OCI-LY1 (cell line): ENCODE measurements at regions not wholly inside any gene's neighbourhood (a gene's known extent, or its start where the extent isn't known, plus 50 kb on each side); places are given as distances from the start of the nearest gene placed in this dataset.
"Not testable (repeated sequence)": the region's sequence is repeated elsewhere in the genome, so short reads cannot be mapped to it uniquely, and the experiment has no call there.

Experiments
- H2AFZ ChIP-seq: fragments of 200-600 bp; sonication (generic), shearing (Covaris generic); 2 replicates; pipeline ENCODE4 v1.6.0; 2014; ENCODE audit warnings: antibody characterized with exemption, mild to moderate bottlenecking, low read length
- H3F3A ChIP-seq: fragments of 200-600 bp; sonication (generic), shearing (Covaris generic); 2 replicates; pipeline ENCODE4 v1.6.0; 2014; ENCODE audit warnings: mild to moderate bottlenecking, antibody characterized with exemption, low read length, moderate library complexity; ENCODE audit not compliant: insufficient read depth
- H3K27ac ChIP-seq: fragments of 200-600 bp; sonication (generic); 2 replicates; pipeline ENCODE4 v1.5.1; 2014; ENCODE audit warnings: low read length, mixed run types, mild to moderate bottlenecking, low read depth; ENCODE audit not compliant: poor library complexity, severe bottlenecking
- H3K27me3 ChIP-seq: fragments of 200-600 bp; sonication (generic); 2 replicates; pipeline ENCODE4 v1.6.0; 2014; ENCODE audit warnings: antibody characterized with exemption, mild to moderate bottlenecking, low read length, moderate library complexity; ENCODE audit not compliant: insufficient read depth
- H3K36me3 ChIP-seq: fragments of 200-600 bp; sonication (generic); 2 replicates; pipeline ENCODE4 v1.6.1; 2014; ENCODE audit warnings: mild to moderate bottlenecking, antibody characterized with exemption, low read length, moderate library complexity, mixed read lengths; ENCODE audit not compliant: insufficient read depth
- H3K4me1 ChIP-seq: fragments of 200-600 bp; sonication (generic); 2 replicates; pipeline ENCODE4 v1.5.1; 2014; ENCODE audit warnings: mild to moderate bottlenecking, low read length, moderate library complexity; ENCODE audit not compliant: insufficient read depth, severe bottlenecking
- H3K4me2 ChIP-seq: fragments of 200-600 bp; sonication (generic), shearing (Covaris generic); 2 replicates; pipeline ENCODE4 v1.6.1; 2014; ENCODE audit warnings: low read length
- H3K4me3 ChIP-seq: fragments of 200-600 bp; sonication (generic); 2 replicates; pipeline ENCODE4 v1.5.1; 2014; ENCODE audit warnings: low read length, low read depth, mild to moderate bottlenecking, mixed read lengths; ENCODE audit not compliant: poor library complexity, severe bottlenecking
- H3K79me2 ChIP-seq: fragments of 200-600 bp; shearing (Covaris generic); 2 replicates; pipeline ENCODE4 v1.6.1; 2016; ENCODE audit warnings: mixed run types, low read length, mixed read lengths; ENCODE audit not compliant: insufficient read depth
- H3K9ac ChIP-seq: fragments of 200-600 bp; sonication (generic), shearing (Covaris generic); 2 replicates; pipeline ENCODE4 v1.6.1; 2014; ENCODE audit warnings: mild to moderate bottlenecking, low read length, mixed read lengths
- H3K9me2 ChIP-seq: fragments of 200-600 bp; sonication (generic), shearing (Covaris generic); 2 replicates; pipeline ENCODE4 v1.6.1; 2014; ENCODE audit warnings: low read depth, mild to moderate bottlenecking, low read length, mixed read lengths
- H3K9me3 ChIP-seq: fragments of 200-600 bp; shearing (Covaris generic); 2 replicates; pipeline ENCODE4 v1.6.1; 2014; ENCODE audit warnings: low read length, mixed read lengths
- H4K20me1 ChIP-seq: fragments of 200-600 bp; sonication (generic), shearing (Covaris generic); 2 replicates; pipeline ENCODE4 v1.6.0; 2016; ENCODE audit warnings: mild to moderate bottlenecking, low read length; ENCODE audit not compliant: insufficient read depth
- CTCF ChIP-seq: fragments of 200-600 bp; sonication (generic), shearing (Covaris generic); IDR thresholded peaks from 2 replicates; pipeline ENCODE4 v1.5.1; 2017; ENCODE audit warnings: mild to moderate bottlenecking, antibody characterized with exemption, low read length, moderate library complexity, mixed read lengths
- EZH2 ChIP-seq: fragments of 200-600 bp; sonication (generic), shearing (Covaris generic); IDR thresholded peaks from 2 replicates; pipeline ENCODE4 v1.8.0; 2017; ENCODE audit warnings: borderline replicate concordance, mixed run types, mild to moderate bottlenecking, antibody characterized with exemption, low read length, moderate library complexity, mixed read lengths

GRCh38 chr5:136740228-136740627 lies 374.9 kb upstream of the TRPC7 start:
- Histone ChIP-seq H3K27ac (no peak overlapping the region), H3K4me3 (no peak overlapping the region), H3K4me2 (no peak overlapping the region), H3F3A (no peaks in the 10 kb centered on the region), H4K20me1 (no peaks in the 10 kb centered on the region), H3K9ac (no peak overlapping the region), H3K9me3 (peaks cover 4% of the 10 kb centered on the region; the same call in 1 of the 2 replicates), H3K36me3 (no peaks in the 10 kb centered on the region), H3K4me1 (no peaks in the 10 kb centered on the region), H2AFZ (no peak overlapping the region), H3K79me2 (no peaks in the 10 kb centered on the region), H3K9me2 (no peaks in the 10 kb centered on the region), H3K27me3 (no peaks in the 10 kb centered on the region)
- TF ChIP-seq EZH2 (no peak), CTCF (no peak)

- H3K27ac ChIP-seq, H3K79me2 ChIP-seq, H4K20me1 ChIP-seq, H3K4me2 ChIP-seq, H2AFZ ChIP-seq, H3K9me2 ChIP-seq, H3K4me1 ChIP-seq, H3F3A ChIP-seq, H3K4me3 ChIP-seq, H3K9me3 ChIP-seq, H3K27me3 ChIP-seq, H3K36me3 ChIP-seq, H3K9ac ChIP-seq: not testable (repeated sequence)
These were observed 373.9 kb upstream of the TRPC7 start for GRCh38 chr5:136739271-136739670.

DNA sequence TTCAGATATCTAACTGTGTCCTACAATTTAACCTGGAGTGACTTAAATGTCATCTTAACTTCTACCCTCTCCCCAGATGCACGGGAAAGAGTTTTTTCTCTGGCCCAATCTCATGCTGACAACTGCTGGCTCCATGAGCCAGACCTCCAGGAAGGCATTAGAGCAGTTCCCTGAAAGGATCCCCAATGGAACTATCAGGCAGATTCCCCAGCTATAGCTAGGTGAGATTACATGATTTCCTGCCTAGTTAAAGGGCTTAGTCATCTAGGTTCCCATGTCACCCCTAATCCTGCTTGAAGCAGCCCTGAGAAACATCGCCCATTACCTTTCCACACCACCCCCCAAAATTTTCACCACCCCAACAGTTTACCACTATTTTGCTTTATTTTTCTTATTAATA lies 373.5 kb upstream of the TRPC7 start:
- TF ChIP-seq CTCF, result no peak
- TF ChIP-seq EZH2, result no peak
- Histone ChIP-seq H3K4me1 (no peaks in the 10 kb centered on the region), H4K20me1 (no peaks in the 10 kb centered on the region)

GRCh38 chr5:136736021-136736420 lies 370.7 kb upstream of the TRPC7 start:
- no peaks in the 10 kb centered on the region for H3F3A ChIP-seq
- H3K27me3 ChIP-seq, result no peaks in the 10 kb centered on the region; the same call in 1 of the 2 replicates
- H3K4me3 ChIP-seq, result no peak overlapping the region
- no peak overlapping the region for H3K4me2 ChIP-seq
- H3K79me2 ChIP-seq, result no peaks in the 10 kb centered on the region
- no peak overlapping the region for H2AFZ ChIP-seq
- no peaks in the 10 kb centered on the region for H3K36me3 ChIP-seq
- no peak overlapping the region for H3K9ac ChIP-seq
- H3K27ac ChIP-seq, result no peak overlapping the region
- no peak for TF ChIP-seq EZH2
- no peak for TF ChIP-seq CTCF
- no peaks in the 10 kb centered on the region for H3K9me3 ChIP-seq
- no peaks in the 10 kb centered on the region for H3K9me2 ChIP-seq
- H4K20me1 ChIP-seq, result no peaks in the 10 kb centered on the region
- no peaks in the 10 kb centered on the region for H3K4me1 ChIP-seq

More for the DNA sequence above, 373.5 kb upstream of the TRPC7 start:
- no peak overlapping the region for H3K4me2 ChIP-seq
- H3K36me3 ChIP-seq, result no peaks in the 10 kb centered on the region
- H3K4me3 ChIP-seq, result no peak overlapping the region
- H3K79me2 ChIP-seq, result no peaks in the 10 kb centered on the region
- H3F3A ChIP-seq, result no peaks in the 10 kb centered on the region
- H3K27me3 ChIP-seq, result no peaks in the 10 kb centered on the region
- no peak overlapping the region for H3K27ac ChIP-seq
- peaks cover 4% of the 10 kb centered on the region; the same call in 1 of the 2 replicates for H3K9me3 ChIP-seq
- no peaks in the 10 kb centered on the region for H3K9me2 ChIP-seq
- no peak overlapping the region for H3K9ac ChIP-seq
- H2AFZ ChIP-seq, result no peak overlapping the region

DNA sequence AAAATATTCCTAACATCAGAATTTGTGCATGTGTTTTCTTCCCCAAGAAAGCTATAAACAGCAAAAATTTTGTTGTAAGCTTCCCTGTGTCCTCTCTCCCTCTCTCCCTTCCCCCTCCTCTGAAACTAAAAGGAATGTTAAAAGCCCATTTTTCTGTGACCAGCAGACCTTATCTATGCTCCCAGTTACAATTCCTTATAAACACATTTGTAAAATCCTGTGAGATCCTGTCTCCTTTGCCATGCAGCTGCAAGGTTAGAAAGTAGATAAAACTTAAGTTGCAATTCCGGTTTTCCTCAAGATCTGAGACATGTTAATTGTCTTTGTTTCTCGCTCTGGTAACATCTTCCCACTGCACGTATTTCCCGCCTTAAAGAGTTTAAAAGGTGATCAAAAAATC lies 370.3 kb upstream of the TRPC7 start:
- not testable (repeated sequence) for H3K9me2 ChIP-seq, H3F3A ChIP-seq, H3K27me3 ChIP-seq, H3K4me2 ChIP-seq, H3K79me2 ChIP-seq, H4K20me1 ChIP-seq, H3K9me3 ChIP-seq, H3K27ac ChIP-seq, H2AFZ ChIP-seq, H3K36me3 ChIP-seq, H3K4me1 ChIP-seq, H3K9ac ChIP-seq, H3K4me3 ChIP-seq
